ENCODE measurements at regions not wholly inside any gene's neighbourhood (a gene's known extent, or its start where the extent isn't known, plus 50 kb on each side); places are given as distances from the start of the nearest gene placed in this dataset.
"Not testable (repeated sequence)": the region's sequence is repeated elsewhere in the genome, so short reads cannot be mapped to it uniquely, and the experiment has no call there.

DNA sequence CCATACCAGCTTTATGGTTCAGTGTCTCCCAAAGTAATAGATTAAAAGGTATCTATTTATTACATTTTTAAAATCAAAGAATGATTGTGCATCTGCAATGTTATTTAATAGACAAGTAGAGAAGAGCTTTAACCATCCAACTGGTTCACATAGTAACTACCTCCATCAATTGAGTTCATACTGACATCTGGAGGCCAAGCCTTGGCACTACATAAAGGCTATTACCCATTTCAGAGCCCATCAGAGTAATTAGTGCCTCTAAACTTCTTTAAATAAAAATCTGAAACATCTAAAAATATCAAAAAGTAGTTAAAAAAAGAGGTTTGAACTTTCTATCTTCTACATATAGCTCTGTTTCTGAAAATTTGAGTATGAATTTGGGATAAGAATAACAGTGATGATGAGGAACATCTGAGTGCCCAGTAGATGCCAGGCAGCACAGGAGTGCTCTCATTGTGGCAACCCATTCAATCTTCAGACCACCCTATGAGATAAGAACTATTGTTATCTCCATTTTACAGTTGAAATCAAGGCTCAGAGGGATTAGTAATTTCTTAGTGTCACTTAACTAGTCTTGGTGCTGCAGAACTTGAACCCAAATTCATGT is 132.9 kb upstream of the DAAM1 start:
- intact Hi-C loops (cut with DNase I): no loop called here
- TF ChIP-seq, protein P1, sequence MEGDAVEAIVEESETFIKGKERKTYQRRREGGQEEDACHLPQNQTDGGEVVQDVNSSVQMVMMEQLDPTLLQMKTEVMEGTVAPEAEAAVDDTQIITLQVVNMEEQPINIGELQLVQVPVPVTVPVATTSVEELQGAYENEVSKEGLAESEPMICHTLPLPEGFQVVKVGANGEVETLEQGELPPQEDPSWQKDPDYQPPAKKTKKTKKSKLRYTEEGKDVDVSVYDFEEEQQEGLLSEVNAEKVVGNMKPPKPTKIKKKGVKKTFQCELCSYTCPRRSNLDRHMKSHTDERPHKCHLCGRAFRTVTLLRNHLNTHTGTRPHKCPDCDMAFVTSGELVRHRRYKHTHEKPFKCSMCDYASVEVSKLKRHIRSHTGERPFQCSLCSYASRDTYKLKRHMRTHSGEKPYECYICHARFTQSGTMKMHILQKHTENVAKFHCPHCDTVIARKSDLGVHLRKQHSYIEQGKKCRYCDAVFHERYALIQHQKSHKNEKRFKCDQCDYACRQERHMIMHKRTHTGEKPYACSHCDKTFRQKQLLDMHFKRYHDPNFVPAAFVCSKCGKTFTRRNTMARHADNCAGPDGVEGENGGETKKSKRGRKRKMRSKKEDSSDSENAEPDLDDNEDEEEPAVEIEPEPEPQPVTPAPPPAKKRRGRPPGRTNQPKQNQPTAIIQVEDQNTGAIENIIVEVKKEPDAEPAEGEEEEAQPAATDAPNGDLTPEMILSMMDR (IDR thresholded peaks at IDR 0.05): peak in 6 of 7 experiments; percentile 60 to 77 (median 68)
- TF ChIP-seq POLR2A (IDR thresholded peaks at IDR 0.05): no peak
- peak; percentile 40 for ATAC-seq

DNA sequence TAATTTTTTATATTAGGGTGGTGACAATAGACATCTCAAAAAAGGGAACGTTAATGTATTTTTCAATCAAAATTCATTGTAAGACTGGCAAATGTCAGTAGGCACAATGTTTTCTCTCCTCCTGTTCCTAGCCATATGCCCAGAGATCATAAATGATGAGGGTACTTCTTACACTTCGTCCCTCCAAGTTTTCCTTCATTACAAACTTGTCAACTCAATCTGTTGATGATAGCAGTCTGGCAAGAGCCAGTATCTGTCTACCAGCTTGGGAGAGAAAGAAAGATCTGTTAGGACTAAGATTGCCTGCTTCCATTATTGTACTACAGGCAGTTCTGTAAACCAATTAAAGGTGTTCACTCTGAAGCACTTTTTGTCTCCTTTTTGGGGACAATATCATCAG is 130.9 kb upstream of the DAAM1 start:
- Histone ChIP-seq H3K4me3 (no peak overlapping the region), H3K9me3 (no peaks in the 10 kb centered on the region), H3K36me3 (replicated peaks in 1 of 2; ENCODE audit: insufficient read depth in 1 of 2, low read depth in 2 of 2) (no peaks in the 10 kb centered on the region), H3K27ac (no peak overlapping the region), H3K4me1 (no peaks in the 10 kb centered on the region), H3K27me3 (no peaks in the 10 kb centered on the region)
- TF ChIP-seq, protein P1 (IDR thresholded peaks at IDR 0.05): no peak
- no peak for TF ChIP-seq POLR2A (IDR thresholded peaks at IDR 0.05)
- 40 to 46% methylated on average over 2 of the region's 2 CpGs for WGBS, 2 donors
- no peak for ATAC-seq
- intact Hi-C loops (cut with DNase I): no loop called here
- no peak for DNase-seq

More for the DNA sequence above, 132.9 kb upstream of the DAAM1 start:
- no peaks in the 10 kb centered on the region for H3K27me3 ChIP-seq
- DNase-seq: peak; percentile 28 to 46 (median 38)
- H3K4me3 ChIP-seq: no peak overlapping the region
- no peak overlapping the region for H3K27ac ChIP-seq
- H3K36me3 ChIP-seq (replicated peaks in 1 of 2; ENCODE audit: insufficient read depth in 1 of 2, low read depth in 2 of 2): no peaks in the 10 kb centered on the region
- H3K9me3 ChIP-seq: no peaks in the 10 kb centered on the region
- no peaks in the 10 kb centered on the region for H3K4me1 ChIP-seq

DNA sequence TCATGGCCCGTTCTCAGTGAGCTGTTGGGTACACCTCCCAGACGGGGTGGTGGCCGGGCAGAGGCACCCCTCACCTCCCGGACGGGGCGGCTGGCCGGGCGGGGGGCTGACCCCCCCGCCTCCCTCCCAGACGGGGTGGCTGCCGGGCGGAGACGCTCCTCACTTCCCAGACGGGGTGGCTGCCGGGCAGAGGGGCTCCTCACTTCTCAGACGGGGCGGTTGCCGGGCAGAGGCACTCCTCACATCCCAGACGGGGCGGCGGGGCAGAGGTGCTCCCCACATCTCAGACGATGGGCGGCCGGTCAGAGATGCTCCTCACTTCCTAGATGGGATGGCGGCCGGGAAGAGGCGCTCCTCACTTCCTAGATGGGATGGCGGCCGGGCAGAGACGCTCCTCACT is 129.7 kb upstream of the DAAM1 start:
- H3K4me3 ChIP-seq; DNase-seq; H3K36me3 ChIP-seq (replicated peaks in 1 of 2; ENCODE audit: insufficient read depth in 1 of 2, low read depth in 2 of 2); H3K4me1 ChIP-seq; H3K27ac ChIP-seq; ATAC-seq; H3K27me3 ChIP-seq; H3K9me3 ChIP-seq; intact Hi-C loops (cut with DNase I): not testable (repeated sequence)
- 67 to 83% methylated on average over 2 to 6 of the region's 30 CpGs for WGBS, 2 donors

DNA sequence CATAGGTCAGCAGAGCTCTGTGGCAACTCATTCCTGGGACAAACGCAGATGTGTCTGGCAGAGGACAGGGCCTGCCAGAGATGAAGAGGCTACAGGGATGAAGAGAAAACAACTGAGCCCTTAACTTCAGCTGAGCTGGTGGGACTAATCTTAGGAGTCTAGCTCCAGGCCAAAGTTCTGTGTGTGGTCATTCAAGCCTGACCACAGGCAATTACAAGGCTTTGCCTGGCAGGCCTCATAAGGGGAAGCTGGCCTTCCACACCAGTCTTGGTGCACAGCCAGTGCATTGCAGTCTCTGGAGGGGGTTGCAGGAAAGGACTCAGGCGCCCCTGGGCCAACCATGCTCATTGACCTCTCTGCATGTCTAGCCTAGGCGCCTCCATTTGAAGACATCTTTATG is 127.6 kb upstream of the DAAM1 start:
- intact Hi-C loops (cut with DNase I): no loop called here
- 58 to 64% methylated on average over 3 of the region's 3 CpGs for WGBS, 2 donors
- Histone ChIP-seq H3K36me3 (replicated peaks in 1 of 2; ENCODE audit: insufficient read depth in 1 of 2, low read depth in 2 of 2) (no peaks in the 10 kb centered on the region), H3K4me3 (no peak overlapping the region), H3K27me3 (no peaks in the 10 kb centered on the region), H3K4me1 (no peaks in the 10 kb centered on the region), H3K9me3 (peaks cover 0 to 7% (median 0%) of the 10 kb centered on the region in 3 donors), H3K27ac (no peak overlapping the region)
- TF ChIP-seq, protein P1 (IDR thresholded peaks at IDR 0.05): no peak
- no peak for TF ChIP-seq POLR2A (IDR thresholded peaks at IDR 0.05)
- ATAC-seq: no peak
- DNase-seq: no peak

DNA sequence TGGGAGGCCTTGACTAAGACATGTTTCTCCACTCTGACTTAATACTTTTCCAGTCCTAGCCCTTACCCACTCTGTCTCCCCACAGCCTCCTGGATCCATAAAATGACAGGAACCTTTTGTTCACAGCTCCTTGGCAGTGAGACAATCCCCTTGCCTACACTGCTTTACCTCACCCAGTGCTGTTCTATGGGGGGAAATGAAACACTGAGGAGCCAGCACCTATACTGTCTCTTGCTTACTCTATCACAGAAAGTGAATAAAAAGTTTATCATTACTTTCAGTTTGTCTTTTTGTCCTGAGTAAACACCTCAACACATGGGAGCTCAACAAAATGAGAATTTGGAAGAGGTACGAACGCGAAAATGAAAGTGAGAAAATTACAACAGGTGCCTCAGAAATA is 127.2 kb upstream of the DAAM1 start:
- Histone ChIP-seq H3K9me3 (peaks cover 0 to 7% (median 0%) of the 10 kb centered on the region in 3 donors), H3K36me3 (replicated peaks in 1 of 2; ENCODE audit: insufficient read depth in 1 of 2, low read depth in 2 of 2) (no peaks in the 10 kb centered on the region), H3K4me3 (no peak overlapping the region), H3K27ac (no peak overlapping the region), H3K27me3 (no peaks in the 10 kb centered on the region), H3K4me1 (no peaks in the 10 kb centered on the region)
- TF ChIP-seq, protein P1 (IDR thresholded peaks at IDR 0.05): no peak
- TF ChIP-seq POLR2A (IDR thresholded peaks at IDR 0.05): no peak
- WGBS, 2 donors: 60 to 90% methylated on average over 3 of the region's 3 CpGs
- ATAC-seq (no peak), DNase-seq (no peak)
- intact Hi-C loops (cut with DNase I): no loop called here
